Naive thymus-derived CD8-positive, alpha-beta T cell (primary cell): ENCODE measurements at regions not wholly inside any gene's neighbourhood (a gene's known extent, or its start where the extent isn't known, plus 50 kb on each side); places are given as distances from the start of the nearest gene placed in this dataset.

Source experiments
- ATAC-seq, 2 donors: fragments of 150-1000 bp; cut with Tn5 transposase in 1 of 2; sonication (Bioruptor Pico), chemical (Tn5 transposase) in 1 of 2; 1 replicate in 1 of 2; 2 replicates in 1 of 2; pipeline ENCODE4 v1.10.0; 2021; ENCODE audit warnings: mild to moderate bottlenecking in 2 of 2, moderate library complexity in 2 of 2
- POLR2A ChIA-PET: fragments of 350-600 bp; sonication (Branson Sonifier 250); formaldehyde crosslinking; loops from one replicate; lab custom pipeline; 2021; ENCODE audit warnings: antibody characterized with exemption; lab: Charles Lee
- DNase-seq, 10 donors: peaks; one replicate each; pipeline versions ENCODE4 v3.0.0 to v3.0.0-alpha.2; 2020 to 2022
- H3K27ac Mint-ChIP-seq, 10 donors: one replicate each; pipeline ENCODE4 v1.8.0; 2020 to 2022; ENCODE audit warnings: mild to moderate bottlenecking in 10 of 10, mixed read lengths in 10 of 10, moderate library complexity in 4 of 10, inconsistent platforms in 1 of 10
- H3K27me3 Mint-ChIP-seq, 5 donors: one replicate each; pipeline ENCODE4 v1.8.0; 2021 to 2022; ENCODE audit warnings: mixed read lengths in 5 of 5
- H3K36me3 Mint-ChIP-seq, 3 donors: one replicate each; pipeline ENCODE4 v1.8.0; 2020 to 2022; ENCODE audit warnings: mixed read lengths in 3 of 3, mild to moderate bottlenecking in 2 of 3, inconsistent platforms in 1 of 3
- H3K4me1 Mint-ChIP-seq, 4 donors: one replicate each; pipeline ENCODE4 v1.8.0; 2021 to 2022; ENCODE audit warnings: mixed read lengths in 4 of 4
- H3K4me3 Mint-ChIP-seq, 10 donors: one replicate each; pipeline ENCODE4 v1.8.0; 2020 to 2022; ENCODE audit warnings: mild to moderate bottlenecking in 10 of 10, mixed read lengths in 10 of 10, moderate library complexity in 6 of 10, inconsistent platforms in 1 of 10
- H3K9me3 Mint-ChIP-seq, 9 donors: one replicate each; pipeline ENCODE4 v1.8.0; 2020 to 2022; ENCODE audit warnings: mixed read lengths in 9 of 9, mild to moderate bottlenecking in 3 of 9, inconsistent platforms in 1 of 9, moderate library complexity in 1 of 9

DNA sequence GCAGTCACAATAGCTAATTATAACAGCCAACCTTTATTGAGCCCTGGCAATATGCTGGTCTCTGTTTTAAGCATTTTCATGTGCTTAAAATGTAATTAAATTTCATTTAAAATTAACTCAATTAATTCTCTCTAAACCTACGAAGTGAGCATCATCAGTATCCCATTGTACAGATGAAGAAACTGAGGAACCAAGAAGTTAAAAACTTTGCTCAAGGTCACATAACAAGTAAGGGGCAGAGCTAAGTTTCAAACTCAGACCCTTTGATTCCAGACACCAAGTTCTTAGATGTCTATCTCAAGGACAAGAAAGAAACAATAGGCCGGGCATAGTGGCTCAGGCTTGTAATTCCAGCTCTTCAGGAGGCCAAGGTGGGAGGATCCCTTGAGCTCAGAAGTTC lies 55.9 kb upstream of the NFKB1 start:
- H3K9me3 Mint-ChIP-seq, result no peaks in the 10 kb centered on the region
- no peak overlapping the region for H3K27ac Mint-ChIP-seq
- no peaks in the 10 kb centered on the region for H3K36me3 Mint-ChIP-seq
- H3K4me3 Mint-ChIP-seq, result no peak overlapping the region
- ATAC-seq (no peak), DNase-seq (no peak)
- POLR2A ChIA-PET, result interaction anchor here (1.0 kb wide), 1 partner anchor 56 kb away, joined by 3 read pairs; no protein-coding TSS in a partner anchor
- H3K27me3 Mint-ChIP-seq, result no peaks in the 10 kb centered on the region
- peaks cover 5 to 12% (median 9%) of the 10 kb centered on the region in 4 donors for H3K4me1 Mint-ChIP-seq

DNA sequence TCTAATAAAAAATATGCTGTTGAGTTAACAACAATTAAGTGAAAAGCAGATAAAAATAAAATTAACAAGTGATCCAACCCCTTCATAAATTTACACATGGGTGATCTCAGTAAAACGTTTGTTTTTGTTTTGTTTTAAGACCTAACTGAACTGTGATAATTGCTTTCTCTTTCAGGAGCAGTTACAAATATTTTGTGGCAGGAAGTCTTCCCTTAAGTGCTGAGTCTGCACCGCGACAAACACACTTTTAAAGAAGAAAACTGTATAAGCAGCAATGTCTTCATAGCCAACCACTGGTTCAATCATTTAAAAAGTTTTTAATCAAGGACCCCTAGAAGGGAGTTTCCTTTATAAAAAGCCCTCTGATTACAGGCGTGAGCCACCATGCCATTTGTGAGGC lies 53.7 kb upstream of the NFKB1 start:
- ATAC-seq, result peak; percentile 23 to 42
- no peaks in the 10 kb centered on the region for H3K27me3 Mint-ChIP-seq
- no peak overlapping the region for H3K4me3 Mint-ChIP-seq
- peaks cover 5 to 12% (median 10%) of the 10 kb centered on the region in 4 donors for H3K4me1 Mint-ChIP-seq
- H3K36me3 Mint-ChIP-seq, result no peaks in the 10 kb centered on the region
- H3K27ac Mint-ChIP-seq, result peak overlapping the region in 2 of 10 donors; percentile 63 to 64
- DNase-seq, result peak in 2 of 10 donors; percentile 7 to 17
- H3K9me3 Mint-ChIP-seq, result no peaks in the 10 kb centered on the region
- POLR2A ChIA-PET, result no interaction called here

DNA sequence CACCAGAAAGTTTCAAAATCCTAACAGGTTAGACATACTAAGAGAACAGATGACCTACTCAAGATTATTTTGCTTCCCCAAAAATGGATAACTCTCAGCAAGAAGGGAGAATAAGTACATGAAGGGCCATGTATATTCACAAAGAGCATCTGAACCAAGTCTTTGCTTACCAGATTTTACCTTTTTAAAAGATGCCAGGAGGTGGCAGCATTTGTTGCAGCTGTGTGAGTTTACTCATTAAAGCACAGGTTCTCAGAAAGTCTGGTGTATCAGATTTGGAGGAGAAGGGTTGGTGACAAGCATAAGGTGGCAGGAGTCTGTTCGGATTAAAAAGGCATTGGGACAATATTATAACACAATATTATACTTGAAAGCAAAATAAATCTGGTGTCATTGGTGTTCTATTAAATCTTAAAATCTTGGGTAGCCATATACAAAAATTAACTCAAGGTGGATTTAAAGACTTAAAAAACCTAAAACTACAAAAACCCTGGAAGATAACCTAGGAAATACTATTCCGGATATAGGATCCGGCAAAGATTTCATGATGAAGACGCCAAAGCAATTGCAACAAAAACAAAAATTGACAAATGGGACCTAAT lies 51.3 kb upstream of the NFKB1 start:
- ATAC-seq (peak; percentile 84), DNase-seq (peak; percentile 8 to 75 (median 62))
- Mint-ChIP-seq H3K27me3 (no peaks in the 10 kb centered on the region), H3K4me3 (no peak overlapping the region), H3K4me1 (peaks cover 6 to 16% (median 10%) of the 10 kb centered on the region in 4 donors), H3K36me3 (no peaks in the 10 kb centered on the region), H3K27ac (peak overlapping the region in 2 of 10 donors; percentile 32 to 38), H3K9me3 (no peaks in the 10 kb centered on the region)
- POLR2A ChIA-PET, result no interaction called here

GRCh38 chr4:102451266-102451665 lies 49.9 kb upstream of the NFKB1 start:
- Mint-ChIP-seq H3K36me3 (no peaks in the 10 kb centered on the region), H3K9me3 (no peaks in the 10 kb centered on the region), H3K27me3 (no peaks in the 10 kb centered on the region), H3K4me1 (peaks cover 6 to 16% (median 10%) of the 10 kb centered on the region in 4 donors), H3K4me3 (no peak overlapping the region), H3K27ac (no peak overlapping the region)
- DNase-seq, result no peak
- POLR2A ChIA-PET, result interaction anchor here (0.7 kb wide), 1 partner anchor 79 kb away, joined by 3 read pairs; no protein-coding TSS in a partner anchor
- ATAC-seq, result no peak
